Stimulated activated CD4-positive, alpha-beta T cell treated with anti-CD3 and anti-CD28 coated beads, Interleukin-1b, Interleukin-23, amount 100 ng/mL, for 4 hours (primary cell): ENCODE measurements at regions not wholly inside any gene's neighbourhood (a gene's known extent, or its start where the extent isn't known, plus 50 kb on each side); places are given as distances from the start of the nearest gene placed in this dataset.
"Not testable (repeated sequence)": the region's sequence is repeated elsewhere in the genome, so short reads cannot be mapped to it uniquely, and the experiment has no call there.

Experiments used
- DNase-seq, 2 donors: peaks; one replicate each; pipeline ENCODE4 v3.0.0-alpha.2; 2020; ENCODE audit warnings: low read depth in 2 of 2

GRCh38 chr3:20334842-20335241 is 148.8 kb upstream of the SGO1 start:
- no peak for DNase-seq

GRCh38 chr3:20327889-20328288 is 141.9 kb upstream of the SGO1 start:
- no peak for DNase-seq

- DNase-seq, result no peak
Observed at GRCh38 chr3:20326541-20326940, 140.5 kb upstream of the SGO1 start.

- DNase-seq, result no peak
Observed at GRCh38 chr3:20325563-20325962, 139.6 kb upstream of the SGO1 start.

GRCh38 chr3:20324664-20325478 is 138.9 kb upstream of the SGO1 start:
- no peak for DNase-seq

GRCh38 chr3:20323307-20323927 is 137.4 kb upstream of the SGO1 start:
- no peak for DNase-seq

GRCh38 chr3:20322085-20322484 is 136.1 kb upstream of the SGO1 start:
- no peak for DNase-seq

- DNase-seq, result no peak
Observed at GRCh38 chr3:20321391-20322047, 135.5 kb upstream of the SGO1 start.

- no peak for DNase-seq
Observed at GRCh38 chr3:20320489-20320888, 134.5 kb upstream of the SGO1 start.

- no peak for DNase-seq
Observed at GRCh38 chr3:20319551-20319950, 133.5 kb upstream of the SGO1 start.

- no peak for DNase-seq
Observed at GRCh38 chr3:20317616-20318015, 131.6 kb upstream of the SGO1 start.

GRCh38 chr3:20316238-20316637 is 130.2 kb upstream of the SGO1 start:
- DNase-seq, result no peak

GRCh38 chr3:20310629-20311028 is 124.6 kb upstream of the SGO1 start:
- no peak for DNase-seq

- no peak for DNase-seq
Observed at GRCh38 chr3:20307383-20307782, 121.4 kb upstream of the SGO1 start.

- DNase-seq, result no peak
Observed at GRCh38 chr3:20305647-20306046, 119.6 kb upstream of the SGO1 start.

- no peak for DNase-seq
Observed at GRCh38 chr3:20302766-20303165, 116.8 kb upstream of the SGO1 start.

- DNase-seq, result no peak
Observed at GRCh38 chr3:20288050-20288449, 102.0 kb upstream of the SGO1 start.

GRCh38 chr3:20280257-20280656 is 94.3 kb upstream of the SGO1 start:
- DNase-seq, result no peak

GRCh38 chr3:20265977-20266376 is 80.0 kb upstream of the SGO1 start:
- not testable (repeated sequence) for DNase-seq

- no peak for DNase-seq
Observed at GRCh38 chr3:20264900-20265567, 79.0 kb upstream of the SGO1 start.

GRCh38 chr3:20258371-20258770 is 72.4 kb upstream of the SGO1 start:
- DNase-seq, result no peak

GRCh38 chr3:20256144-20256543 is 70.1 kb upstream of the SGO1 start:
- DNase-seq, result no peak
